CD4-positive, alpha-beta T cell treated with Interleukin-15 for 1 hour (primary cell): ENCODE measurements at regions not wholly inside any gene's neighbourhood (a gene's known extent, or its start where the extent isn't known, plus 50 kb on each side); places are given as distances from the start of the nearest gene placed in this dataset.

ENCODE experiments used
- DNase-seq: peaks from one replicate; pipeline ENCODE4 v3.0.0-alpha.2; 2020

DNA sequence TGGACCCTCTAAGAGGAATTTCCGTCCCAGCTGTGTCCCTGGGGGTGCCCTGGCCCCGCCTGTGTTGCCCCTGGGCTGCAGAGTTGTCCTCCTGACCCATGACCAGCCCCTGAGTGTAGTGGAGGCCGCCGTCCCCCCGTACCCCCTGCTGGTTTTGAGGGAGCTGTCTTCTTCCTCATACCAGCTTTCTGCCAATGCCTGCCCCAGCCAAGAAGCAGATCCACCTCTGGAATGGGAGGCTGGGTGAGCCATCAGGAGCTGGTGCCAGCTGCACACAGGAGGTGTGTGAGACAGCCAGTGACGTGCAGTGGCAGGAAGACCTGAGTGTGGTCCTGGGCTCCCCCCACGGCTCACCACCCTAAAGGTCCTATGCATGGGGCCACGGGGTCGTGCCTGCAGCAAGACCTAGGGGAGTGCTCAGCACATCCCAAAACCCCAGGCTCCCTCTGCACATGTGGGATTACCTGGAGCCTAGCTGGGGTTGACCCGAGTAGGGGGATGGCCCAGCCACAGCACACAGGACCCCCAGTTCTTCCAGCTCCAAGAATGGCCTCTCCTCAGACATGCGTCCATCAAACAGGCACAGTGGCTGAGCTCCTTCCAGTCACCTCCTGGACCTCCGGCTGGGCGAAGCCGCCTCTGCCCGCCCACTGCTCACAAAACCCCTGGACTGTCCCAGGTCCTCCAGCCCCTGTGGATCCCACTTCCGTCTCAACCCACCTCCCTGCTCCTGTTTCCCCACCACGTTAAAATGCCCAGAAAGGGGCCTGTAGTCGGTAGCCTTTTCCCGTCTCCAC lies 647.6 kb downstream of the BRD1 start:
- no peak for DNase-seq

DNA sequence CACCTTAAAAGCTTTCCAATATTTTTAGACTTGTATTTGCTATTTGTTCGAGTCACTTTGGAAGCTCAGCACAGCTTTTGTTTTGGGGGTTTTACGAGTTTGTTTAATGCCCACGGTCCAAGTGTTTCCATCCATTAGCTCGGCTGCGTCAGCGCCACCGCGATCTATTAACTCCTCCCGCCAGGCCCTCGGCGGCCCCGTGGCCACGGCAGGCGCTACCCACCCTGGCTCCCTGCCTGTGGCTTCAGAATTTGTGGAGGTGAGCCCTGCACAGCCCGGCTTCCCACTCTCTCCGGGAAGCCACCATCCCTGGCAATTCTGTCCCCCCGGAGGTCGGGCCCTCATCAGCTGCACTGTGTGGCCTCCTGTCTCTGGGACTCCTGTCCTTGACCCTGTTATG lies 648.5 kb downstream of the BRD1 start:
- DNase-seq, result no peak

DNA sequence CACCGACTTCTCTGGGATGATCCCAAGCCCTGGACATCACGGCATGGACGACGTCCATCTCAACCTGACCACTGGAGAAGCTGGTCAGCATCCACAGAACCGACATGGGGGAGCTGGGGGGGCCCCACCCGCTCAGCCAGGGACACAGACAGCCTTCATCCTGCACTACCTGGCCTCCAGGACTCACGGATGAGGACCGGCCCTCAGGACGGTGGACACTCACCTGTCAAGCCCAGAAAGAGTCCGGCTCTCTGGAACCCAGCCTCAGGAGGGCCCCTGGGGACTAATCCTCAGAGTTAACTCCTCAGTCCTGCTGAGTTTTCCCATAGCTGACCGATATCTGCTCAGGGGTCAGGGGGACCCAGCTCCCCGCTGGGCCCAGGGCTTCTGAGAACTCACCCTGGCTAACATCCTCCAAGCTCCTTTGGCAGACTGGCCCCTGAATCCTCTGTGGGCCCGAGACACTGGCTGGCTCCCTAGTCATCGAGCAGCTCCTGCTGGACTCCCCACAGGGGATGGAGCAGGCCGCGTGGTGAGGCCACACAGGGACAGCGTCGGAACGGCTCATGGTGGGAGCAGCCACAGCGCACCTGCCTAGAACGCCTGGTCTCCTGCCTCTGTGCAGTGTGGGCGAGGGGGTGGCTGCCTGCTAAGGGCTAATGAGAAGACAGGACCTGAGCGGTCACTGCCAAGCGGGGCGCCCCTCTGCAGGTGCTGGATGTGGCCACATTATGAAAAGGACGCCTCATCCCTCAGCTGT lies 649.2 kb downstream of the BRD1 start:
- DNase-seq, result no peak

DNA sequence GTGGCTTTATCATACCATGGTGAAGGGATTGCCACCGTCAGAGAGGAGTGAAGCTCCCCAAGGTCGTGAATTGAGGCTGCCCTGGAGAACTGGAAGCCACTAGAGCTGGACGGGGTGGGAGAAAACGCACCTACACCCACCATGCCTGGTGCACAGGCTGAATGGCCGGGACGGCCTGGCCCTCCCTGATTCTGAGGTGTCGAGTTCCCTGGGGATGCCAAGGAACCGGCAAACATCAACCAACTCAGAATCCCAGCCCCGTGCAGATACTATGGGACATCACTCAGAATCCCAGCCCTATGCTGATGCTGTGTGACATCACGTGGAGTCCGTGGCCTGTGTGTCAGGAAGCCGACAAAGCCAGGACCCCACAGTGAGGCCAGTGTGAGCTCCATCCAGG lies 650.0 kb downstream of the BRD1 start:
- DNase-seq, result no peak

DNA sequence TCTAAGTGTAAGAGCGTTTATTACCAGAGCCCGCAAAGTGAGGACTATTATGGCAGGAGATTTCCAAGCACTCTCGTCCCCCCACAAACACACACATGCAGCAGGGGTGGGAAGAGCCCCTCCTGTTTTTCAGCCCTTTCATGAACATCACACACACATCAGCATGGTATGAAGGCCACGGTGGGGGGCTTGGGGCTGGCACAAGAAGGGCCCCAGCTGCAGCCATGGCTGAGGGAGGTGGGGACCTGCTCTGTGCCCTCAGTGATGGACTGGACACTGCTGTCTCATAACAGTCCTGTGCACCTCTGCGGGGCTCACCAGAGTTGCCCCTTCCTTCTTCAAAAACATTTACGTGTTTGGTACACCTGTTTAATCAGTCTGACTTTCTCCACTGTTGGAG lies 650.7 kb downstream of the BRD1 start:
- DNase-seq, result no peak

DNA sequence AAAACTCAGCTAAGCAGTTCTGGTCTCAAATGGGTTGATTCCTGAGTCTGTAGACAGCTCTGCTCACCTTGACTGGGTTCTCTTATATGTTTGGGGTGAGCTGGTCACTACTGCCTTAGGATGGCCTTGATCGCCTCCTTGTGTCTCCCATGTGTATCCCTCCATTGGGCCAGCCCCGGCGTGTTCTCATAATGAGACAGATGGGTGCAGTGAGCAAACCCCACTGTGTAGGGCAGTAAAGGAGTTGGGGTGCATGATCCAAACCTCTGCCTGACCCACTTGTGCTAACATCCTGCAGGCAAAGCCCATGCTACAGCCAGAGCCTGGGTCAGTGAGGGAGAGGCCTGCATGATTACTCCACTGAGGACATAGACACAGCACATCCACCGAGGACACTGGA lies 657.6 kb downstream of the BRD1 start:
- no peak for DNase-seq

DNA sequence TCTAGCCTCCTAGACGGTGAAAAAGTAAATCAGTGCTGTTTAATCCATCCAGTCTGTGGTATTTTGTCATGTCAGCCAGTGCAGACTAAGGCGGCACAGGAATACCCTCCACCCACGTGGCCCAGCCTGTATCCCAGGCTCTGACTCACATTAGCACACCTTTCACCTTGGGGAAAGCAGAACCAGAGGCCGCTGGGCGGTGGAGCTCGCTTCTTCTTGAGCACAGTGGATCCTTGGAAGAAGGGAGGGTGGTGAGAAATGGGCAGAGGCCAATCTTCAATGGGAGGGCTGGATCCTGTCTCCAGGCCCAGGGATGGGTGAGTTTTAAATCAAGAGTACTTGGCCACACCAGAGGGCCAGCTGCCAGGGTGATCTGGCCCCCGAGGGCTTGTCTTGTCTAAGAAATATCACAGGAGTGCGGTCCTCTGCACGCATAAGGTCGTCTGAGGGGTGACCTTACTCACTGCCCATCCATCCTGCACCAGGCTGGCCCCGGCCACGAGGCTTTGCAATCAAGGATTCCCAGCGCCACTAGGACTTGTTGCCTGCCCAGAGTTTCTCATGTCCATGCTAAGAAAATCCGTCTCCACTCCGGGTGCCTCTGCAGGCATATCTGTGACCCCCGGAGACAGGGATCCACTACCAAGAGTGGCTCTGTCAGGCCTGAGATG lies 658.5 kb downstream of the BRD1 start:
- DNase-seq, result no peak

DNA sequence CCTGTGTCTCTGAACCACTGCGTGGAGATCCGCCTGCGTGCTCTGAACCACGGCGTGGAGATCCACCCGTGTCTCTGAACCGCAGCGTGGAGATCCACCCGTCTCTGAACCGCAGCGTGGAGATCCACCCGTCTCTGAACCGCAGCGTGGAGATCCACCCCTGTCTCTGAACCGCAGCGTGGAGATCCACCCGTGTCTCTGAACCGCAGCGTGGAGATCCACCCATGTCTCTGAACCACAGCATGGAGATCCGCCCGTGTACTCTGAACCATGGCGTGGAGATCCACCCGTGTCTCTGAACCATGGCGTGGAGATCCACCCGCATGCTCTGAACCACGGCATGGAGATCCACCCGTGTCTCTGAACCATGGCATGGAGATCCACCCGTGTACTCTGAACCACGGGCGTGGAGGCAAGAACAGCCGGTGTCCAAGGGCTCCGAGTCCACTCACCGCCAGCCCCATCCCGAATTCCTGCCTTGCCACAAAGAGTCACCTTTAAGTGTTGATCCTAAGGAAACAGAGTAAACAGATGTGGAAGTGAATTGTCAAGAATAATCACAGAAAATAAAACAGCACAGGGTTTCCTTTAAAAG lies 659.4 kb downstream of the BRD1 start:
- DNase-seq, result no peak

DNA sequence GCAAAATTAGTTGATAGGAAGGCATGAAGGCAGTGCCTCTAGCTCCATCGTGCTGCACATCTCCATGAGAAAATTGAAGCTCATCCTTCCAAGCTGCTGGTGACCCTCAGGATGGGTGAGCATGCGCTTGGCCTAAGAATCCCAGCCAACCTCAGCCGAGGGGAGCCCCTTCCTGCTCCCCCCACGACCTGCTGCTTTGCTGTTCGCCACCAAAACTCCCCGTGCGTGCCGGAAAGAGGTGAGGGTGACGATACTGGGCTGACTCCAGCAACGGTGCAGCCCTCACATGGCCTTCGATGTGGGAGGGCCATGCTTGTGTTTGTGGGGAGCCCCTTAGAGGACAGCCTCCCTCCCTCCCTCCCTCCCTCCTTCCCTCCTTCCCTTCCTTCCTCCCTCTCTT lies 660.9 kb downstream of the BRD1 start:
- DNase-seq, result no peak

DNA sequence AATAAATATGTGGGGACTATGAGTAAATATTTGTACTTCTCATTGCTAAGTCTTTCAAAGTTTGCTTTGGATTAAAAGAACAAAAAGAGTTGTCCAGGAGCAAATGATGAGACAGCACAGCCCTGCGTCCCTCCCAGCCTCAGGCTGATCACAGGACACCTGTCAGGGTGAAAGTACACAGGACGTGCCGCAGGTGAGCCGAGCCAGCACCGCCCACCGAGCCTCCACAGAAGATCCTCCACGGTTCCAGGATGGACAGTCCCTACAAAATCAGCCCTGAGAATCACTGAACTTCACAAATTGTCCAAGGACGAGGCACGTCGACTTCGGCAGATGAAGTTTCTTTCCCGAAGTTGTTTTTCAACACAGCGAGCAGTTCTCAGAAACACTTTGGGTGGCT lies 661.5 kb downstream of the BRD1 start:
- DNase-seq, result no peak

DNA sequence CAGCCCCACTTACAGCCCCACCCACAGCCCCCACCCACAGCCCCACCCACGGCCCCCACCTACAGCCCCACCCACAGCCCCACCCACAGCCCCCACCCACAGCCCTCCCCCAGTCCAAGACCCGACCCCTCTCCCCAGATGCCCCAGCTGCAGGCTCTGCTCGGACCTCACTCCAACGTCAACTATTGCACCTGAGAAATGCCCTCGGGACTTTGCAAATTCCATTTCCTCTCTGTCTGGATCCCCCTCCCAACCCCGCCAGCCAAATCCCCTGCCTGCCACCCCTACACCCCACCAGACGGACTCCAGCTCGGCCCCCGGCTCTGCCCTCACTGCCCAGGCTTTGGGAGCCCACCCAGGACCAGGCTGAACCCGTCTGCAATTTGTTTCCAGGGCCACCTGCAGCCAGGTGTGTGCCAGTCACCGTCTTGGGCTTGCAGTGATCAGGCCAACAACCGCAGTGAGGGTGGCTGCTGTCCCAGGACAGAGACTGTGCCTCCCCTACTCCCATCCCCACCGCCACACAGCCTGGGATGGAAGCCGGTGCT lies 662.8 kb downstream of the BRD1 start:
- DNase-seq, result no peak

DNA sequence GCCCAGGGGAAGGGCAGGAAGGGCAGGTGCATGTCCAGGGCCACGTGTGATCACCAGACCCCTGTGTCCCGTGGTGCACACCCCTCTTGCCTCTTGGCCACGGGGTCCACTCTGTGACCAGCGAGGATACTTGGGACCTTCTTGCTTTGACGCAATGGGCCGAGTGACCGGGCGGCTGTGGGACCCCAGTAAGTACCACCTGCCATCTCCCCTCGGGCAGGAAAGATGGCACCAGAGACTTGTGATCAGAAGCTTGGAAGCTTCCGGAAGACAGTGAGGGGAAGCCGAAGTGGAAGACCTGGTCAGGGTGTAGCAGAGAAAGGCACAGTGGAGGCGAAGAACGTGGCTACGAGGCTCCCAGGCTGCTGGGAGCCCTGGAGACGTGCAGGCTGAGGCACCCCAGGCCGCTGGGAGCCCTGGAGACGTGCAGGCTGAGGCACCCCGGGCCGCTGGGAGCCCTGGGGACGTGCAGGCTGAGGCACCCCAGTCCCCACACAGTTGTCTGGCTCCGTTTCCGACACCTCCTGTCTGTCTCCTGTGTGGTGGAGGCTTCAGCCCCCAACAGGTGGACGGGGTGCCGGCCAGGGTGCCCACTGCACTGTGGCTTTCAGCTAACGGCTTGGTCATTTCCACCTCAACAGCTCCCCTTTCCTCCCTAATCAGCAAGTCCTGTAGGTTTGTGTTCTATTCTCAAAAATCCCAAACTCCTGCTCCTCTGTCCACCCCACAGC lies 663.5 kb downstream of the BRD1 start:
- DNase-seq, result no peak

DNA sequence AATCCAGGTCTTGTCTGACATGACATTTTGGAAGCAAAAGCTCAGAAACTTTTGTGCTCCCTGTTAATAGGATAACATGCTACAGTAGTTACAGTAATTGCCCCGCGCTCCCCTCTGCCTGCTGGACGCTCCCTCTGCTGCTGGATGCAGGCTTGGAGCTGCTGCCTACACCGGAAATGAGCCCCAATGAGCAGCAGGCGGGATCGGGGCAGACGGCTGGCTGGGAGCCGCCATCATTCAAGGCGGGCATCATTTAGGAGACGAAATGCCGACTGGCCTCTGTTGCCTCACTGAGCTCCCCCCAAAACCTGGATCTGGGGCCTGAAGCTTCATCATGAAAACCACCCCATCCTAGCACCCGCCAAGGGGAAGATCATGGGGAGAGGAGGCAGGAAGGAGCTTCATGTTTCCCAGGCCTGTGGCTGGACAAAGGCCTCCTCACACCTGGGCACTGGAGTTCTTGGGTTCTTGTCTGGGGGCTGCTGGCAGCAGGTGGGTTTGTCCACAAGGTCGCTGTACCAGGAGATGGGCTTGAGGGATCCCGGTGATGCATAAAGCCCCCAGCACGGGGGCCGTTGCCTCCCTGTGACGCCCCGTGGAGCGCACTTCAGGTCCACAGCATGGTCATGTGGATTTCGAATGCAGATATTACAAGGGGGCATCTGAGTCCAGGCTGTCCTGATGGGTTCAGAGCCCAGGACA lies 664.3 kb downstream of the BRD1 start:
- DNase-seq, result no peak

DNA sequence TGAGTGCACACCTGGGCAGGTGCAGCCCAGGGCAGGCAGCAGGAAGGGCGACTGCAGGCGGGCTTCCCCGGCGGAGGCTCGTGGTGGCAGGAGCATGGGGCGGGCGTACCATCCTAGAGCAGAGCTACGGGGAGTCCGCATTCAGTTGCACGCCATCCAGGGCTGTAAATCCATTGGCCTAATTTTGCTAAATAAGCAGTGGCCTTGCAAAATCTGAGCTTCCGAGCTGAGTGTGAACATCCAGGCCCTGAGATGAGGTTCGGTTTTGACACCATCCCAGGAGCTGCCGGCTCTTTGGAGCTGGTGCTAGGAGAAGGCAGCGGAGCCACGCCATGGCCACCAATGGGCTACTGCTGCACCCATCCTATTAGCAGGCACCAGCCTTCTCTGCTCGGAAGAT lies 664.8 kb downstream of the BRD1 start:
- DNase-seq, result no peak

DNA sequence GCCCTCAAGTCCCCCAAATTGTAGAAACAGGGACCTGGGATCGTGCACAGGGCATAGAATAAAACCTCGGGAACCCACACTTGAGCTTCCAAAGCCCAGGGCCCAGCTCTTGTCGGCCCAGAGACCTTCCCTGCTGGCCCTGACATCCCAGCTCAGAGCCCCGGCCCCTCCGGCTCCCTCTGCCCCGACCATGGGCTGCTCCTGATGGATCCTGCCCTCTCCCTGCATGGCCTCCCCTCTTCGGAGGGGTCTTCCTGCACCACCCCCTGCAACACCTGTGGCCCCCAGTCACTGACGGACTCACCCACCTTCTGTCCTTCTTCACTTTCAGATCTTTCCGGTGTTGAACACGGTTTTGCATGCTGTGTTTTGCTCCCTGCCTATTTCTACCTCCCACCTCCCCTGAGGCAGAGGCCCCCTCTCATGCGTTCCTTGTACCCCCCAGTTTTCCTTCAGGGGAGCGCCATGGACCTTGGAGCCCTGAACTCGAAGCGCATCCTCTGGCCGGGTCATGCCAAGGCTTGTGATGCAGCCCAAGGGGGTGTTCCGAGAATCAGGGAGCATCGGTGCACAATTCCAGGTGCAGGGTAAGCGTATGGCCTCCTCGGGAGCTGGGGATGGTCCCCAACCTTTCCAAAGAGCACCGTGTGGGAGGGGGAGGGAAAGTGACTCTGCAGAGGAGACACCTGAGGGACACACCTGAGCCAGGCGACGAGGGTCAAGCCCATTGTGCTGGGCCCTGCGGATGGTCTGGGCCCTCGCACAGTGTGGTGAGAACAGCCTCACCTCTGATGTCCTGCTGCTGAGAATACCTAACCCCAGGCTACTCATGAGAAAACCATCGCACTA lies 666.4 kb downstream of the BRD1 start:
- DNase-seq, result no peak

DNA sequence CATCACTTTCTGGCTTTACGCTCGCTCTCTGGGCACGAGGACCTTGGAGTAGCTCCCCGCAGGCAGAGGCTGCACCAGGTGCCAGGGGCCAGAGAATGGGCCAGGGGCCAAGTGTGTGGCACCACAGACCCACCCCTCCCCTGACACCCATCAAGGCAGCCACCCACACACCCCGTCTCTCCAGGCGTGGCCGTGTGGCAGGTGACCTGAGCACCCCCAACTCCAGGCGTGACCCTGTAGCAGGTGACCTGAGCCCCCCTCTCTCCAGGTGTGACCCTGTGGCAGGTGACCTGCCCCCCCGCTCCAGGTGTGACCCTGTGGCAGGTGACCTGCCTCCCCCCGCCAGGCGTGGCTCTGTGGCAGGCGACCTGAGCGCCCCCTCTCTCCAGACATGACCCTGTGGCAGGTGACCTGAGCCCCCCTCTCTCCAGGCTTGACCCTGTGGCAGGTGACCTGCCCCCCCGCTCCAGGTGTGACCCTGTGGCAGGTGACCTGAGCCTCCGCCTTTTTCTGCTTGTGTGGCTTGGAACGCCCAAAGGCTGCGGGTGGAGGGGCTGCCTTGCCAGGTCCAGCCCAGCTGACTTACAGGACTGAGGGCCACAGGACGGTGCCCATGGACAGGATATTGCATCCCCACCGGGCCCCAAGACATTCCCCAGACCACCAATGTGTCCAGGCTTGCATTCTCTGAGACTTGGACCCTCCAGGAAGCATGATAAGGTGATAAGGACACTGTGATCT lies 667.2 kb downstream of the BRD1 start:
- no peak for DNase-seq

DNA sequence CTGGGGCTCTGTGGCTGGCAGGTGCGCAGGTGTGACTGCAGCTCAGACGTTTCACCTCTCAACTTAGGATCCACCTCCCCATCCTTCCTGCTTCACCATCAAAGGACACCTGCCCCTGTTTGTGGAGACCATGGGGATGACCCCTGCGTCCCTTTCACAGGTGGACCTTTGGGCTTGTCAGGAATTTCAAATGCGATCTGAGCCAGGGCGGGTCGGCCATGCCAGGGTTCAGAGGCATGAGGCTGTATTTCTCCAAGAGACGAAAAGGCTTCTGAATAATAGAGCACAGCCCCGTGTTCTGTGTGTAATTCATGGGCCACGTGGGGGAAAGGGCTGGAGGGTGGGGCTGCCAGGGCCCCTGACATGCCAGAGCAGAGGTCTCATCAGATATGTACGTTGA lies 668.0 kb downstream of the BRD1 start:
- DNase-seq, result no peak

DNA sequence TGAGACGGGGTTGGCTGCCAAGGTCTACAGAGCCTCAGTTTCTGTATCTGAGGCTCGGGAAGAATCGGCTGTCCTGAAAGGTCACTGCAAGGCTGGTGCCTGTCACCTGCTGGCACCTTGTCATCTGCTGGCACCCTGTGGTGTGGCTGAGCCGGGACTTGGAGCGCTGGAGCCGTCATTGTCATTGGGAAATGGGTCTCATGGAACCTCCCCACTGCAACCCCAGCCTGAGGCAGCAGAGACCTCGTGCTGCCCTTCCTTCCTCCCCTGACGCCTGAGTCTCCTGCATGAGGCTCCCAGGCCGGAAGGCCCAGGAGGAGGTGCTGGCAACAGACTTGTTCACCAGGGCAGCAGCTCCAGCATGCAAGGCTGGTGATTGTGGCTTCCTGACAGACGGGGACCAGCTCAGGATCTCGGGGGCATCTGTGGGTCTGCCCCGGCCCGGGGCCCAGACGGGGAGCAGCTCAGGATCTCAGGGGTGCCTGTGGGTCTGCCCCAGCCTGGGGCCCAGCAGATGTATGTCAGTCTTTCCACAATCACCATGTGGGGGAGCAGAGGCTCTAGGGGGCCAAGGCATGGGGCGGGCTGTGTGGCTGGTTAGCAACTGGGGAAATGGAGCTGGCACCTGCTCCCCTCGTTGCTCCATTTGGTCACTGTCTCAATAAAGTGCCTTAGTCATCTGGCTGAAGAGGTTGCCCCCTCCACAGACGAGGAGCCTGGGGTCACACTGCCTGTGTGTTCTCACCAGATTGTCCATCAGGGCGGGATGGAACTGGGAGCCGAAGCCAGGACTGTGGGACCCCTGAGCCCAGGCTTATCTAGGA lies 668.7 kb downstream of the BRD1 start:
- no peak for DNase-seq
